GM21786 (cell line): ENCODE measurements at regions not wholly inside any gene's neighbourhood (a gene's known extent, or its start where the extent isn't known, plus 50 kb on each side); places are given as distances from the start of the nearest gene placed in this dataset.
A peak's percentile ranks its signal among the peaks of the same experiment; 100 is the strongest.
"Not testable (repeated sequence)": the region's sequence is repeated elsewhere in the genome, so short reads cannot be mapped to it uniquely, and the experiment has no call there.

Source experiments
- ATAC-seq: cut with Tn5 transposase; IDR thresholded peaks from one replicate; pipeline ENCODE4 v1.9.1; 2021; ENCODE audit not compliant: unreplicated experiment

GRCh38 chr12:33588725-33589405 lies 149.2 kb upstream of the SYT10 start:
- ATAC-seq: no peak

DNA sequence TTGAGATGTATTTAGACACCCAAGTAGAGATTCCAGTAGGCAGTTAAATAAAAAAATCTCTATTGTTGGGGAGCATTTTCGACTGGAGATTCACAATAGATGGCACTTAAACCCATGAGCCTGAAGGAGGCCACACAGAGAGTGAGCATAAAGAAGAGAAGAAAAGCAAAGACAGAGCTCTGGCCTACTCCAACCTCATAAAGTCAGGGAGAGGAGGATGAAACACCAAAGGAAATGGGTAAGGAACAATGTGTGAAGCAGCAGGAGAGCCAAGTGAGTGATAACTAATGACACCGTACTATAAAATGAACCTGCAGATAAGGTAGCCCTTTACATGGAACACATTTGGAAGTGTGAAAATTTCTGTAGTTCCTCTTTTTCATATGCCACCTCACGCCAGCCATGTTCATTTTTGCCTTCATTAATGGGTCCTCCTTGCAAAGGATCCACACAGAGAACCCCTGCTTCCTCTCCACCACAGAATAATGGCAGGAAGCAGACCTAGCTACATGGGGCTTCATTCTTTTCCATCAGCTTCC lies 150.0 kb upstream of the SYT10 start:
- ATAC-seq: no peak

DNA sequence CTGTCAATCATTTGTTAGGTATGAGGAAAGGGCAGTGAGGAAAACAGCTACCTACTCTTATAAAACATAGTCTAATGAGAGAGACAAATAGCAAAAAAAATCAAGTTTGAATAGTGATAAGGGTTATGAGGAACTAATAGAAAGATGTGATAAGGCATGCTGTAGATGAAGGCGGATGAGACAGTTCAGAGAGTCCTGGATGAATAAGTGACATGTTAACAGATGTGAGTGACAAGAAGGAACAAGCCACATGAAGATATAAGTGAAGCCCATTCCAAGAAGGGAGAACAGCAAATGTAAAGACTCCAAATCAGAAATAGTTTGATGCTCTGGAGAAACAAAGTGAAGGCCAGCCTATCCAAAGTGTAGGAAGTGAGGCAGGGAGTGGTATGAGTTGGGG lies 154.1 kb upstream of the SYT10 start:
- no peak for ATAC-seq

- ATAC-seq: no peak
Measured at GRCh38 chr12:33596061-33596460, 156.4 kb upstream of the SYT10 start.

DNA sequence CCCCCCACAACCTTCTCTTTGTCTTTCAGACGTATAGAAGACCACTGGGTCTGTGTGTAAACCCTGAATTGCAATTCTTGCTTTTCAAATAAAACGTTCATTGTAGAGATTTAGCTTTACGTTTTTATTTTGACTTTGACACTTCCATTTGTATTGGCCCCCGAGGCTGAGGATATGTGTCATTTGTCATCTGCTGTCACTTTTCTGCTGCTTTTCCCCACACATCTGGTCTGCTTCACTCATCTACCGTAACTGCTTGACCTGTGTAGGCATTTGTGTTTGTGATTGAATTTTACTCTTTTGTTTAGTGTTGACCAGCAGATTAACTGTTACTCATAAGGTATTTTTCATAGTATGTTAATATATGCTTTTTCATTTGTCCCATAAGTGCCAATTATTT lies 157.2 kb upstream of the SYT10 start:
- no peak for ATAC-seq

DNA sequence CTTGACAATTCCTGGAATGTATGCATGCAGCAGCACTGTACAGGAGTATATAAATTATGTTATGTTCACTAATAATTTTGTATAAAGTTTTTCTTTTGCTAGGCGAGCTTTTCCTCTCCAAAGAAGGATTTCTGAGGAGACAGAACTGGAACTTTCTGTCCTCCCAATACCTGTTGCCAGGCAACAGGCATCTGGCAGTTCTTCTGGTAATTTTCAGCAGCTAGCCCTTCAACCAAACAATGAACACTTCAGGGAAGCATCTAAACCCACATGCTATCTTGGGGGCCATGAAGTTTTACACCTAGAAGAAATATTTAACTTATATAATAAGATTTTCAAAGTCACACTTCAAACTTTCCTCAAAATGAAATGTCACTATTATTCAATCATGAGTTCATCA lies 162.9 kb upstream of the SYT10 start:
- ATAC-seq: no peak

DNA sequence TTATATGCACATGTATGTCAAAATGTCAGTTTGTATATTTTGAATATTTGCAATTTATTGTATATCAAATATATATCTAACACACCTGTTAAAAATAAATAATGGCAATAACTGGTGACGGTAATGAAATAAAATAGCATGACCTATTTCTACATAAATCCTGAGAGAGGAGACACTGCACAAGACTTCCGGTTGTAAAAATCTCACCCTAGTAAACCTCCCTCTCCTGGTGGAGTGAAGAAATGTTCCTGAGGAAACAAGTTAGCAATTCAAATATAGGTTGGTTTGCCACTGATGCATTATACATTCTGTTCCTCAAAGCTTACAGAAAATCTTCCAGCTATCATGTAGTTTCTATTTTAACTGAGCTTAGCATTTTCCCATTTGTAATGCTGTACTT lies 166.1 kb upstream of the SYT10 start:
- ATAC-seq: no peak

- no peak for ATAC-seq
Measured at GRCh38 chr12:33609910-33610309, 170.3 kb upstream of the SYT10 start.

GRCh38 chr12:33614630-33615029 lies 175.0 kb upstream of the SYT10 start:
- ATAC-seq: no peak

DNA sequence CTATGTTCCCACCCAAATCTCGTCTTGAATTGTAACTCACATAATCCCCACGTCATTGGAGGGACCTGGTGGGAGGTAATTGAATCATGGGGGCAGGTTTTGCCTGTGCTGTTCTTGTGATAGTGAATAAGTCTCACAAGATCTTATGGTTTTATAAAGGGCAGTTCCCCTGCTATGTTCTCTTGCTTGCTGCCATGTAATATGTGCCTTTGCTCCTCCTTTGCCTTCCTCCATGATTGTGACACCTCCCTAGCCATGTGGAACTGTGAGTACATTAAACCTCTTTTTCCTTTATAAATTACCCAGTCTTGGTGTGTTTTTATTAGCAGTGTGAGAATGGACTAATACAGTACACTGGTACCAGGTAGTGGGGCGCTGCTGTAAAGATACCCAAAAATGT lies 177.6 kb upstream of the SYT10 start:
- no peak for ATAC-seq

- no peak for ATAC-seq
Measured at GRCh38 chr12:33628087-33628486, 188.5 kb upstream of the SYT10 start.

GRCh38 chr12:33634544-33634943 lies 194.9 kb upstream of the SYT10 start:
- ATAC-seq: peak; percentile 82

DNA sequence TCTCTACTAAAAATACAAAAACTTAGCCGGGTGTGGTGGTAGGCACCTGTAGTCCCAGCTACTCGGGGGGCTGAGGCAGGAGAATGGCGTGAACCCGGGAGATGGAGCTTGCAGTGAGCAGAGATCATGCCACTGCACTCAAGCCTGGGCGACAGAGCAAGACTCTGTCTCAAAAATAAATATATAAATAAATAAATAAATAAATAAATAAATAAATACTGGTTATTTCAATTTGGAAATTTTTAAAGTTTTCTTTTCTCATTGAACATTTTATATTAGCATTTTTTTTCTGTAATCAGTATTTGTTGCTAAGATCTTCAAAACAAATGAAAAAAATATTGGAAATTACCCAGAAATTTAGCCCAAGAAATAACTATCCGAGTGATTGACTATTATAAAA lies 197.3 kb upstream of the SYT10 start:
- ATAC-seq: not testable (repeated sequence)

DNA sequence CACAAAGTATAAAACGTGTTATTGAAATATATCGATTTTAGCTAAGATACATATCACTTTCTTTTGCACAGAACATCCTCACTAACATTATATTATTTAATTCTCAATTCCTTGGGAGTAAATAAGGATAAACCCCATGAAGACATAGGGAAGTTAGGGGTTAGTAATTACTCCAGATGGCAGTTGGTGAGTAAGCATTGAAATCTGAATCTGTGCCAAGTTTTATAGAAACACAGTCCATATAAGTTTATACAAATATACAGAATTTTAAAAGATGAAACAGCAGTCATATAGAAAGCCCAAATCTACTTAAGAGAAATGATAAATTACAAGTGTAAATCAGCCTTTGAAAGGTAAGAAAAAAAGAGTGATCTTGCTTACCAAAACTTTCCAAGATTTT lies 200.4 kb upstream of the SYT10 start:
- no peak for ATAC-seq

- no peak for ATAC-seq
Measured at GRCh38 chr12:33649992-33650391, 210.4 kb upstream of the SYT10 start.

DNA sequence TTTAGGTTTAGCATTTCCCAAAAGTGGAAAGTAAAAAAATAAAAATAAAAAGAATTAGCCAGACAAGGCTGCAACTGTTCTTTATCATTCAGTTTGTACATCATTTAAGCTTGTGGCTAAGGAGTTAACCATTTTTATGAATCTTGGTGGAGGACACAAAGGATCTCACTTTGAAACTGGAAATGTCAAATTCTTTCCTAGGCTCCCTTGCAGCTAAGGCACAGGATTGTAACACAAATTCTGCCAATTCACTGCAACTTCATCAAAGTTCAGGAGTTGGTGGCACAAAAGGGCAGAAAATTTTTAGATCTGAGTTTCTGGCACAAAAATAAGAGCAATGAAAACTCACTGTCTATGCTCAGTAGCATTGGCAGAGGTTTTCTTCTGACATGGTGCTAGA lies 211.2 kb upstream of the SYT10 start:
- no peak for ATAC-seq

GRCh38 chr12:33653362-33653761 lies 213.7 kb upstream of the SYT10 start:
- no peak for ATAC-seq

DNA sequence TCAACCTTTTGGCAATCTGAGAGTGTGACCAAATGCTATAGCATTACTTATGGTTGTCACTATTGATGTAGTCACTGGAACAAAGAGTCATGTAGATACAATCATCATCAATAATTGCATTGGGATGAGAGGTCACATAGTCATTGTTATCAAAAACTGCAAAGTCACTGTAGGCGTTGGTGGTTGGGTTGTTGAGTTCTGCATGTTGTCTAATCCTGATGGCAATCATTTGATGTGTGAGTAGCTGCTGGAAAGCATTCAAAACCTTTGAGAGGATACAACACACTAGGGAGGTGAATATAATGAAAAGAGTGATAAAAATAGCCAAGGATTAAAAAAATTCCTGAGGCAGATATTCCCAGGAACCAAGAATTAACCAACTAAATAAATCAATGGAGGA lies 214.7 kb upstream of the SYT10 start:
- ATAC-seq: no peak

DNA sequence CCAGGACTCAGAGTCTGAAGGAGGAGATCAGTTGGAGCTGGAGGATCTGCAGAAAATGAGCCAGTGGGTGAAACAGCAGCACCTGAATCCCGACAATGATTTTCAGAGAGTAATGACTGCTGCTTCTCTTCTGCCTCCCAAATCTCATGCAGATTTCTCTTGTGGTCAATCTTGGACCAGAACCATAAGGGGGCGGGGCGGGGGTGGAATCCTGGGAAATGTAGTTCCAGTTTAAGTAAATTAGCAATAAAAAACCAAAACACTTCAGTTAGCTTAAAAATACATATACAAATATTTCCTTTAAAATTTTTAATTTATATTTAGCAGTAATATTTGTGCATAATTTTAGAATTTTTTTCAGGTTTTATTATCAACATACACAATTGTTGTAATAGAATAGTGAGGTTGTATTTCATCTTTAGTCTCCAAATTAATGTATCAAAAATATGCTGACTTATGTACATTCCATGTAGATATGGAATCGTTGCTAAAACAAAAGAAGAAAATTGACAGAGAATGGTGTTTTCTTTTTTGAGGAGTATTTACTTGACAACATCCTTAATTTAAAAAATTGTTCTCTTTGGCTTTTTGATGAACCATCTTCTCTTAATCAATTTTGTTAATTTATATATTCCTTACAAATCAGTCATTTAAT lies 223.5 kb upstream of the SYT10 start:
- ATAC-seq: no peak

- no peak for ATAC-seq
Measured at GRCh38 chr12:33669349-33669748, 229.7 kb upstream of the SYT10 start.

DNA sequence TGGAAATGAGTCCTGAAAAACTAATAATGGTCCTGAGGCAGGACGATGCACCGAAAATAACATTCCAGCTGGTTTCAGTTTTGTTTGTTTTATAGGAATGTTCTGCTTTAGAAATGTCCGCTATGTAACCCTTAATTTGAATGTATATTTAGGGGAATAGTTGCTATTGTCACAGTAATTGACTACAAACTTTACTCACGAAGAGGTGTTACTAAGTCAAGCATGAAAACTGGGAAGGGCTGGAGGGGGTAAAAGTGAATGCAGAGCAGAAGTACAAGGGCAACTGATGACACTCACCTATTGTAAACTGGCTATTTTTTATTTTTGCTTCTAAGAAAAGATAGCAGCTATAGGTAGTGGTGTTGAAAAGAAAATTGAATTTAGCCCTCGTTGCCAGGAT lies 230.7 kb upstream of the SYT10 start:
- ATAC-seq: no peak

GRCh38 chr12:33671676-33672075 lies 232.1 kb upstream of the SYT10 start:
- no peak for ATAC-seq
